NCI-H345 (cell line): ENCODE measurements at regions not wholly inside any gene's neighbourhood (a gene's known extent, or its start where the extent isn't known, plus 50 kb on each side); places are given as distances from the start of the nearest gene placed in this dataset.
A peak's percentile ranks its signal among the peaks of the same experiment; 100 is the strongest.

Experiments used
- DNase-seq: peaks from one replicate; lab custom pipeline; 2025; lab: John Stamatoyannopoulos, UW

DNA sequence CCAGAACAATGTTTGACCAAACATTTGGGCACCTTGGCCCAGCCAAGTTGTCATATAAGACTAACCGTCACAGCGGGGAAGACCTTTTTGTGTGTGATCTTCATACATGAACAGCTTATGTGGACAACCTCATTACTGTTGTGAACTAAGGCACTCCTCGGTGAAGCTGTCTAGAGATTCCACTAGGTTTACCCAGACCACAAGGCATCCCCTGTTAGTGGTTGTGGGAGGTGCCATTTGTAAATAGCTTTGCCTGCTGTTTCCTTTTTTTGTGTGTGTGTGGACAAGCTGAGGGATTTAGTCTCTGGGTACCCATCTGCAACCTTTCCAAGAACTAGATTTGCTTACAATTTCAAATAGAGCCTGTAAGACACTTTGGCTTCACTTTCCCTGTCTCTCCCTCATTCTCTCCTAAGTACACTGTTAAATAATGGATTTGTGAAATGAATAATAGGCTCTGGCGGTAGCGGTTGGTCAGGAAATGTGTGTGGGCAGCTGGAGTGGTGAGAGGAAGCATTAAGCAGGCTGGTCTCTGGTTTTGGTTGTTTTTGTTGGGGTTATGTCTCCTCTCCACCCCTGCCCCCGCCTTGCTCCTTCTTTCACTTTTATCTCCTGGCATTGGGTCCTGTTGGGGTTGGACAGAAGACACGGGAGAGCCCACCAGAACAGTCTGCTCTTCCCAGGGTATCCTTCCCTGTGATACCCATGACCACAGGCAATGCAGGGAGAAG is 727.6 kb downstream of the VRK1 start:
- DNase-seq = no peak

DNA sequence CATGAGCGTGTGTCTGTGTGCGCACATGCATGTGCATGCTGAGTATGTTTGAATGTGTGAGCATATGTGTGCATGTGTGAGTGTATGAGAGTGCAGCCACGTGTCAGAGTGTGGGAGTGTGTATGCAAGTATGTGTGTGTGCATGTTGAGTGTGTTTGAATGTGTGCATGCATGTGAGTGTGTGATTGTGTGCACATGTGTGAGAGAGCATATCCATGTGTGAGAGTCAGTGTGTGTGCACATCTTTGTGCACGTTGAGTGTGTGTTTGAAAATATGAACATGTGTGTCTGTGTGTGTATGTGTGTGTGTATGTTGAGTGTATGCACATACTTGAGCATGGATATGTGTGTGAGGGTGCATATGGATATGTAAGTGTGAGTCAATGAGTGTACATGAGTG is 730.8 kb downstream of the VRK1 start:
- no peak for DNase-seq

GRCh38 chr14:97532052-97532451 is 734.9 kb downstream of the VRK1 start:
- no peak for DNase-seq

DNA sequence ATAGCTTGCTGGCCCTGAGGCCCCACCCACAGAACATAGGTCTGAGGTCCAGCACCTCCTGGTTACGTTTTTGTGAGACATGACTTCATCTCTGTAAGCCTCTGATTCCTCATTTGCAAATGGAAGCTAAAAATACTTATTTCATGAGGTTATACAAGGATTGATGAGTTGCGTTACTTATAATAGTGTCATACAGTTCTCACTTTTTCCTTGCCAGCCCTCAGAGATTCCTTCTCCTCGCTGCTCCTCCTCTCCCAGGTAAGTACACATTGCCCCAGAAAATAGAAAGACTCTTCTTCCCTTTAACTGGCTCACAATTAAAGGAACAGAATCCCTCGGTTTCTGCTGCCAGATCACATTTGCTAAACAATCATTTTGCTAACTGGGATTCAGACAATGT is 739.2 kb downstream of the VRK1 start:
- no peak for DNase-seq

DNA sequence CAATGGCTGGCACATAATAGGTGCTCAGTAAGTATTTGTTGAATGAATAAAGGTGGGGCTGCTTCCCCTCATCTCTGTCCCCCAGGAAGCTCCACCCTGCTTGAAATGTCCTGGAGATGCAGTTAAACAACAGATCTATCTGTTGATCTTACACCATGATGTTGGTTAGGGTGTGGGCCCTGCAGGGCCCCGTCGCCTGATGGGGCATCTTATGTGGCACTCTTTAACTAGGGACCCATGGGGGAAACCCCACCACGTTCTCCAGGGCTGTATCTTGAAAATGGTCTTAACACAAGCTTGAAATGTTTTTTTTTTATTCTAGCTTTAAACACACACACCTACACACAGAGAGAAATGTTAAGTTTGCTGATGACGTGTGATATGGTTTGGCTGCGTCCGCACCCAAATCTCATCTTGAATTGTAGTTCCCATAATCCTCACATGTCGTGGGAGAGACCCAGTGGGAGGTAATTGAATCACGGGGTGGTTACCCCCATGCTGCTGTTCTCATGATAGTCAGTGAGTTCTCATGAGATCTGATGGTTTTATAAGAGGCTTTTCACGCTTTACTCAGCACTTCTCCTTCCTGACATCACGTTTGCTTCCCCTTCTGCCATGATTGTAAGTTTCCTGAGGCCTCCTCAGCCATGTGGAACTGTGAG is 741.7 kb downstream of the VRK1 start:
- no peak for DNase-seq

DNA sequence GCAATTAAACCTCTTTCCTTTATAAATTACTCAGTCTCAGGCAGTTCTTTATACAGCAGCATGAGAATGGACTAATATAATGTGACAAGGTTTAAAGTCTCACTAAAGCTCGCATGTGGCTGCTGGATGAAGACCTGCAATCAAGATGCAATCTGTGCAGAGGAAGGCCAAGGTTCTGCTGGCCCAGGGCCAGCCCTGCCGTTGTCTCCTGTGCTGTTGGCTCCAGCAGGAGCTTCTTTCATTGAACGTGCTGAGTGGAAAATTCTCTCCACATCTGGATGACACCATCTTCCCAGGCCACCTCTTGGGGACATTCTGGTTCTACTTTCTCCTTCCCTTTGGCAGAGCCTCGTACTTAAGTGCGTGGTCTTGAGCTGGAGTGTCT is 742.2 kb downstream of the VRK1 start:
- no peak for DNase-seq

- no peak for DNase-seq
Observed at GRCh38 chr14:97539884-97540283, 742.7 kb downstream of the VRK1 start.

DNA sequence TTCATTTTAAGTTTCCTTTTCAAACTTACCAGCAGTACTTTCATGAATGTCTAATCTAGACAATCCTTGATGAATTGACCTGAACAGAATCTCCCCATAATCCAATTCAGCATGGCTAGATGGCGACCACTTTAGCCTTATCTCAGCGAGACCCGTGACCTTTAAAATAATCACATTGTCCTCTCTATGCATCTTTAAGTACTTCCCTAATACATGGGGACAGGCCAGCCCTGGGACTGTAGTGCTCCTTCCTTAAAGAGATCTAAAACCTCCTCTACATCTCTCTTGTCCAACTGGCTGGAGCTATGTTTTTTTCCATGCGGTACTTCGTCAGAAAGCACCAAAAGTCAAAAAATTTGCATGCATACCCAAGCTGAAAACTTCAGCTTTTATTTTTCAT is 746.0 kb downstream of the VRK1 start:
- no peak for DNase-seq

DNA sequence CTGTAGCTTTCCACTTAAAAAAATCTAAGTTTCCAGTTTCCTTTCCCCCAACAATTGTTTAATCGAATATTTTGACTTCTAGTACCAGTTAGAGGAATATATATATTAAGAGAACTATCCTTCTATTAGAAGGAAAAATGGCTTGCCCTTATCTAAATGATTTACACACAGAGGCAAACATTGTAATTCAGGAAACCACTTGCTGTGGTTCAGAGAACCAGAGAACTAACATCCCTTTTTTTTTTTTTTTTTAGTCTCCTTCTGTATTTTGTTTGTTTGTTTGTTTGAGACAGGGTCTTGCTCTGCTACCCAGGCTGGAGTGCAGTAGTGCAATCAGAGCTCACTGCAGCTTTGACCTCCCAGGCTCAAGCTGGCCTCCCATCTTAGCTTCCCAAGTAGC is 746.6 kb downstream of the VRK1 start:
- DNase-seq = no peak

- DNase-seq = no peak
Observed at GRCh38 chr14:97544571-97544970, 747.4 kb downstream of the VRK1 start.

GRCh38 chr14:97546491-97547230 is 749.5 kb downstream of the VRK1 start:
- DNase-seq = no peak

GRCh38 chr14:97550463-97550862 is 753.3 kb downstream of the VRK1 start:
- no peak for DNase-seq

DNA sequence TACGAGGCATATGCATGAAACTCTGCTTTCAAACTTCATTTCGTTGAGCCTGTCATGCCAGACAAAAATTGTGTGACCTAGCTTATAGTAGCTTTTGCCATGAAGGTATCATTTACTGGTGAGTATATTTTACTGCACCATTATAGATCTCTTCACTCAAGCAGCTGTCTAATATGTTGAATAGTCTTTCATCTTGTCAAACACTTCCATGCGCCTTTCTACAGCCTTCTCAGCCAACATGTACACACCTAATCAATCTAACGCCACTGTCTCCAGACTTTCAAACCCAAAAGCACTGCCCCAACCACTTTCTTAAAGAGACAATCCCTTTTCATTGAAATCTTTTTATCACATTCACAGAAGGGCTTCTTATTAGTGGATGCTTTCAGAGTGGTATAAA is 757.4 kb downstream of the VRK1 start:
- no peak for DNase-seq

DNA sequence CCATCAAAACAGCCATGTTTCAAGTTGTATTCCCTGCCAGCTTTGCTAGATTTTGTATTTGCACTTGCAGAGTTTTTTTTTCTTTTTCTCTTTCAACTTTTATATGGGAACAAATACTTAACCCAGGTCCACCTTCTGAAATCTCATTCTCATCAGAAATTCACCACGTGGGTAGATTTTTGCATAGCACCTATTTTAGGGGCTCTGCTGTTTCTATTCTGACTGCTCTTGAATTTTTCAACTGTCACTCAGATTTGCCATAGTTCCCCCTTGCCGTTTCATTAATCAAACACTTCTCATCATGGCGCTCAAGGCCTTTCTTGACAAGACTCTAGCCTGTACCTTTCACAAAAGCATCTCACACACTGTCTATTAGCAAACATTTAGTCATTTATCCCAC is 767.2 kb downstream of the VRK1 start:
- DNase-seq = no peak

DNA sequence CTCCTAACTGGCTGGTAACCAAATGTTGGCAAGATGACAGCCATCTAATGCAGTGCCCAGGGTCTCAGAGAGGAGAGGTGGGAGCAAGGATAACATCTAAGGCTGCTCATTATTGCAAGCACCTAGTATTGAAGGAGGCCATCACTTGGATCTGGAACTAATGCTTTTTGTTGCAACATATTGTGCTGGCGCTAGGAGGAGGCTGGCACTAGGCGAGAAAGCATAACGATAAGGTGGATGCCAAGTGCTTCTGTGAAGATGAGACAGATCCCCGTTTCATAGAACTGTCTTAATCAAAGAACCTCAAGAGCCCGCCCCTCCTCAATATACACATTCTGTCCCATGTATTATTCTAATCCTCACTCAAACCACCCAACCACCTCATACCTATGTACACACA is 774.0 kb downstream of the VRK1 start:
- DNase-seq = no peak

- no peak for DNase-seq
Observed at GRCh38 chr14:97571866-97572555, 774.8 kb downstream of the VRK1 start.

DNA sequence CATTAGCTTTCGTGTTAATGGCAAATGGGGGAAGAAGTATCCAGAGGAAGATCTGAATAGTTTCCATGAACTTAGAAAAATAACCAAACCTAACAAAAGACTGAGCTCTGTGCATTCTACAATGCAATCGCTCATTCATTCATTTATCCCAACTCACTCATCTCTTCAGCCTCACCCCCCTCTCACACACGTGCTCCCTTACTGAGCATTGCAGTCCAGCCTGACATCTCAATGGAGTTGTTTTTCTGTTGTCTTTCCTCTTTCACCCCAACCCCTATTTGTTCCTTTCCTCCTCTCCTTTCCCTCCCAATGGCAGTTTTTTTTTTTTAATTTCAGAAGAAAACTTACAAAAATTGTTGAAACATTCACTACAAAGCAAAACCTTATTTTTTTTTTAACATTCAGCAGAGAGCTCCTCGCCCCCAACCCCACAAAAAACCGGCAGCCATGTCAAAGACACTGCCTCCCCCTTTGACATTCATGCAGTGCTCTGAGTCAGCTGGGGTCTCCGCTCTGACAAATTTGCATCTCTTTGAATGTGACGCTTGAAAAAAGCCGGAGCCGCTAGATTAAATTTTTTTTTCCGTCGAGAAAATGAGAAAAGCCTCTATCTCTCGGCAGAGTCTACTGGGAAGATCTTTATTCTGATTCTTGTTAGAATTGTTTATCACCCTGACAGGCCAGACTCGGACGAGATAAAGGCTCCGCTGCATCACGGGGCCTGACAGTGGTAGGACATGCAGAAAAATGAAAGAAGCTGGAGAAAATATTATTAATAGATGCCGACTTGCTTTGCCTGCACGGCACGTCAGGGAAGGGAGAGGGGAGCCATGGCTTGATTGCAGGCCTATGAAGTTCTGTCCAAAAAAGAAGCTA is 775.6 kb downstream of the VRK1 start:
- DNase-seq = no peak

GRCh38 chr14:97575677-97576076 is 778.5 kb downstream of the VRK1 start:
- DNase-seq = no peak

DNA sequence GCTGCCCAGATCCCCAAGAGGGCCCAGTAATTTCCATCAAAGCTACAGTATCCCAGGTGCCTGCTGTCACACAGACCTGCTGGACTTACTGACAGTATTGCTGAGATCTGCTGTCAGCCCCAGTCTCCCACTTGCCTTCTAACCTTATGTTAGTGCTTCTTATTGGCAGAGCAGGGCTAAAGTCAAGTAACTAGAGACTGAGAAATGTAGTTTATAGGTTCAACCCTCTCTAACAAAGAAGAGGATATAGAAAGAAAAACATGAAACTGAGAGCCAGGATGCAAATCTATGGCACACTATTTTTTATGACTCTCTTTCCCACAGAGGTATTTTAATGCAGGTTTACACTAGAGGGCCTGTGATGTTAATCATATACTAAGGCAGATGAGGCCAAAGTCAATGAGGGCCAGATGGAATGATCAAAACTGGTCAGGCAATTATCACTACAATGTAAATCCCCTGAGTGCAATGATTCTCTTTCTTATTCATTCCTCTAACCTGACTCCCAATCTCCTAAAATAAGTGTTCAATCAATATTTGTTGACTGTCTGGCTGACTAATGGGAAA is 781.9 kb downstream of the VRK1 start:
- DNase-seq = no peak

DNA sequence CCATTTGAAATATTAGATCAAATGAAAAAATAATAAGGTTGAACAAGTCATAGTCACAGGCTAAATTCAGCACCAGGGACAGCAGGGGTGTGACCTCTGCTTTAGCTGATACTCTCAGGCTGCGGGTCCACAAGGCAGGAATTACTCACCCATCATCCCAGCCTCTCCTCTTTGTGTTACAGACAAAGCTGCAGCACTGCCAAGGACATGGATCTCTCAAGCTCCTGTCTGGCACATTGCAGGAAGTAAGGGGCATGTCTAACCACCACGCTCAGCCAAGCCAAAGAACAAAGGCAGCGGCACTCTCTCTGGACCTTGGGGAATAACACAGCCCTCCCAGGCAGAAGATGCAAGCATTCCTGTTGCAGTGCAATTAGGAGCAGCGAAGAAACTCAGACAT is 783.8 kb downstream of the VRK1 start:
- DNase-seq = peak; percentile 32

GRCh38 chr14:97582022-97582421 is 784.8 kb downstream of the VRK1 start:
- no peak for DNase-seq
